ENCODE measurements at regions not wholly inside any gene's neighbourhood (a gene's known extent, or its start where the extent isn't known, plus 50 kb on each side); places are given as distances from the start of the nearest gene placed in this dataset.
"Not testable (repeated sequence)": the region's sequence is repeated elsewhere in the genome, so short reads cannot be mapped to it uniquely, and the experiment has no call there.

GRCh38 chr2:19649142-19649541 lies 252.6 kb downstream of the TTC32 start:
- DNase-seq = peak; percentile 60

DNA sequence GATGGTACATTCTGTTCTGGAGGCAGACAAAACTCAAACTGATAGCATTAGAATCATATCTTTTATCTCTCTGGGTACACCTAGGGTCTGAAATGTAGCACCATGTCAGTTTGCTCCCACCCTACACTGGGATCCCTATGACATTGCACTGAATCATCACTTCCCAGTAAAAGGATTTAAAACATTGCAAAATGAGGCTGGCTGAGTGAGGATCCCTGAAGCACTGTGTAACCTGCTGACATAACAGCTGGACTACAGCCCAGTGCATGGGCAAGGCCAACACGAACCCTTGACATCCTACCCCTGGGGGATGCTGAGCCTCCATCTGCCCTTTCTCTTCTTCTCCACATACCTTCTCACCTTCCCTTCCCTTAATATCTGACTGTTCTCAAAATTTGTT lies 253.2 kb downstream of the TTC32 start:
- peak; percentile 72 for DNase-seq

GRCh38 chr2:19646987-19647386 lies 254.8 kb downstream of the TTC32 start:
- DNase-seq = no peak

GRCh38 chr2:19644763-19645162 lies 257.0 kb downstream of the TTC32 start:
- DNase-seq = no peak

DNA sequence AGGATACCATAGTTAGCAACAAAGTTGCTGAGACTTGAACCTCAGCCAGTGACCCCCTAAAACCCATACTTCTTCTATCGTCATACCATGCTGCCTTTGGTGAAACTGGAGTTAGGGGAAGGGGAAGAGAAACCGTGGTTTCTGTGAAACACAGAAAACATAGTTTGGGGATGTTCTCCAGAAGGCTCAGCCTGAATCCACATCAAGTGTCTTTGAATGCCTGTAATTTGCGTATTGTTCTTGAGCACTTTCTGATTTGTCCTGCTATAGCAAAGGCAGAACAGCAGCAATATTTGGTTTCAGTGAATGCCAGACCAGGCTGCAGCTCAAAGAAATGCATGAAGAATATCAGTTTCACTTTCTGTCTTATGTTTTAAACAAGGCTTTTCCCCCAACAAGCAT lies 258.7 kb downstream of the TTC32 start:
- no peak for DNase-seq

GRCh38 chr2:19642501-19642900 lies 259.3 kb downstream of the TTC32 start:
- no peak for DNase-seq

DNA sequence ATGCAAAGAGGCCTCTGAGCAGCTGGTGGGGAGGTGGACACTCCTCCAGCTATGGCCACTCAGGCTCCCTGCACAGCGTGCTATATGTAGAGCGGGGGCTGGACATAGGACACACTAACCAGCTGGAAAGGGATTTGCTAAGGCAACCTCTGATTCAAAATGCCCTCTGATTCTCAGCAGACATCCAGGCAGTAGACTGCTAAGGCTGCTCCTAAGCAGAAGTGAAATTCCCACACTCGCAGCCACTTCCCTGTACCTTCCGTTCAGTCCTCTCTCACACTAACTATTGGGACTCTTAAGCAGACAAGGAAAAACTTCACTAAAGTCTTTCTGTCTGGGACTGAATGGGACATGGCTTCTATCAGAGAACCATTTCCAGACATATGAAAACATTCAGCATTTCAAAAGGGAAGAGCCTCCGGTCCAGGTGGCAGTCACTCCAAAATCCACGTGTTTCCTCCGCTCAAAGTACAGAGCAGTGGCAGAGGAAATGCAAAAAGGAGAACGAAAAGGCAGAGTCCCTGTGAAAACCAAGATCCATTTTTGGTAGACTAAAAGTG lies 265.8 kb downstream of the TTC32 start:
- DNase-seq = no peak

- peak; percentile 50 for DNase-seq
Measured at GRCh38 chr2:19632403-19632991, 269.3 kb downstream of the TTC32 start.

DNA sequence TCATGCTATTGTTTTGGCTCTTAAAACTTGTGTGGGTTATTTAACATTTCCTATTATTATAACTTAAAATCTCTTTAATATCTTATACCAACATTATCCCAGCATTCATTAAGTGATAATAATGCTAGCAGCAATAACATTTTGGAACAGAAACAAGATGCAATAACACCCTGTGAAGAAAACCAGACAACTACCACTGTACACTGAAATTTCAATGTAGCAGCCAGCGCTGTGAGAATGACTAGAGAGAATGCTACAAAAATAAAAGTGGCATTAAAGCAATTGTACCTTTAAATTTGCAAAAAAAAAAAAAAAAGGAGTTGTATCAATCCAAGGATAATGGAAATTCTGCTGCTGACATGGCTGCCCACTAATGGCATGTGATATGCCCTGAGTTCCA lies 269.9 kb downstream of the TTC32 start:
- DNase-seq = no peak

DNA sequence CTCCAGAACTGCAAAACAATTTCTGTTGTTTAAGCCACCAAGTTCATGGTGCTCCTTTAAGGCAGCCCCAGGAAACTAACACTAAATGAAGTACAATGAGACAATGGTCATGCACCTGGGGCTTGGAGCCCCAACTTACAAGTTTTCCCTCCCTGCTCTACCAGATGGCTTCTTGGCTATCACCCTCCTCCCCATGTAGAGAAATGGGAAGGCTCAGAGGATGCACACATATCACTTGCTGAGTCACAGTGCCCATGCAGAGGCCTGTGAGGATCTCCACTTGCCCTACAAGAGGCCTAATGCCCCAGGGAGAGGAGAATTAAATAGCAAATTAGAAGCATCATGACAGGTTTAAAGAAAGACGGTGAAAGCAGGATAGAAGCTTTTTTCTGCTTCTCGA lies 270.9 kb downstream of the TTC32 start:
- no peak for DNase-seq

DNA sequence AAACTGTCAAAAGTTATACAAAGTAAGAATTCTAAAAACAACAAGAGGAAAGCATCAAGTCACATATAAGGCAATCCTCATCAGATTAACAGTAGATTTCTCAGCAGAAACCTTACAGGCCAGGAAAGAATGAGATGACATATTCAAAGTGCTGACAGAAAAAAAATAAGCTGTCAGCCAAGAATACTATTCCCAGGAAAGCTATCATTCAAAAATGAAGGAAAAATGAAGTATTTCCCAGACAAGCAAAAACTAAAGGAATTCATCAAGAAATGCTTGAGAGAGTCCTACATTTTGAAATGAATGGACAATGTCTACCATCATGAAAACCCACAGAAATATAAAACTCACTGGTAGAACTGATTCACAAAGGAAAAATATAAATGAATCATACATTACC lies 268.9 kb upstream of the OSR1 start:
- DNase-seq = no peak

- DNase-seq = peak; percentile 81
Measured at GRCh38 chr2:19623488-19623887, 265.1 kb upstream of the OSR1 start.

GRCh38 chr2:19617257-19617848 lies 258.9 kb upstream of the OSR1 start:
- no peak for DNase-seq

DNA sequence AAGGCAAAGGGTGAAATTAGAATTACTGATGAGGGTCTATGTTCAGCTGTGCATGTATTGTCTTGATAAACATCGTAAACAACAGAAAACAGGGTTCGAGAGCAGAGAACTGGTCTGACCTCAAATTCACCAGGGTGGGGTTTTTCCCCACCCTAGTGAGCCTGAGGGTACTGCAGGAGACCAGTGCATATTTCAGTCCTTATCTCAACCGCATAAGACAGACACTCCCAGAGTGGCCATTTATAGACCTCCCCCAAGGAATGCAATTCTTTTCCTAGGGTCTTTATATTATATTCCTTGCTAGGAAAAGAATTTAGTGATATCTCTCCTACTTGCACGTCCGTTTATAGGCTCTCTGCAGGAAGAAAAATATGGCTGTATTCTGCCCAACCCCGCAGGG lies 257.0 kb upstream of the OSR1 start:
- not testable (repeated sequence) for DNase-seq

DNA sequence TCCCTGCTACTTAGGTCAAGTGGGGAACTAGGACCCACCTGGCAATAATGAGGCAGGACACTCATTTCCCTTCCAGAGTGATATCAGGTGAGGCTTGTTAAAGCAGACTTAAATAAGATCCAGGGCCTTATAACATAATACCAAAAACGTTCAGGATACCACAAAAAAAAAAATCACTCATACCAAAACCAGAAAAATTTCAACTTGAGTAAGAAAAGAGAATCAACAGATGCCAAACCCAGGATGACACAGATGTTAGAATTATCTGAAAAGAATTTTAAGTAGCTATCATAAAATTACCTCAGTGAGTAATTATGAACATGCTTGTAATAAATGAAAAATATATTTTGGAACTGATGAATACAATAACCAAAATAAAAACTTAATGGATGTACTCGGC lies 255.6 kb upstream of the OSR1 start:
- peak; percentile 80 for DNase-seq

DNA sequence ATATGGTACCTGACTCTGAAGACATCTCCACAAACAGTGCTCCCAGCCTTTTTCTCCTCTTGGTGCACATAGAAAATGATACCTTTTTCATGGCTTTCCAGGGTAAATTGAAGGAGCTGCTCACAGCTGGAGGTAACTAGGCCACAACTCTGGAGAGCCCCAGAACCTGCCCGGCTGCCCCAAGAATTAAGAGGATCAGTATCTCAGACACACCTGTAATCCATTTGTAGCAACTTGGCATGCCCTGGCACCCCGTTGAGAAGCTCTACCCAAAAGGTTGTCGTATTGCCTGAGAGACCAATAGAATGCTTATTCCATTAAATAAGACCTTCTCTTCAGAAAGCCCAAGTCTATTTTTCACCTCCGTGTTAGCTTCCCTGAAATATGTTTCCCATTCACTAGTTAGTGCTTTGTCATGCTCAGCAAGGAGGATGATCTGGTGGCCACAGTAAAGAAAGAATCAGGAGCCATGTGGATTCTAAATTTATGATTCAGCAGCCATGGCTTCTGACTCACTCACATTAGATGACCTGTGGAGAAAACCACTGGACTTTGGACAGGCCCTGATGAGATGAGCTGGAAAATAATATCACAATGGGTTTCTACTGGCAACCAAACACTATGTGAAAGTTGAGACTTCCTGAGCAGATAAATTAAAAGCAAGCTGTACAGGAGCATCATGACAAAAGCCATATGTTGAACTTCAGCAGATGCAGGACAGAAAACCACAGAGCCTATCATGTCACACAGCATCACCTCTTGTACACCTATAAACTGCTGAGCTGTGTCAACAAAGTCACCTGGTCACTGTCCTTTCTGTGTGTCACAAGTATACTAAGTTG lies 253.3 kb upstream of the OSR1 start:
- peak; percentile 97 for DNase-seq

DNA sequence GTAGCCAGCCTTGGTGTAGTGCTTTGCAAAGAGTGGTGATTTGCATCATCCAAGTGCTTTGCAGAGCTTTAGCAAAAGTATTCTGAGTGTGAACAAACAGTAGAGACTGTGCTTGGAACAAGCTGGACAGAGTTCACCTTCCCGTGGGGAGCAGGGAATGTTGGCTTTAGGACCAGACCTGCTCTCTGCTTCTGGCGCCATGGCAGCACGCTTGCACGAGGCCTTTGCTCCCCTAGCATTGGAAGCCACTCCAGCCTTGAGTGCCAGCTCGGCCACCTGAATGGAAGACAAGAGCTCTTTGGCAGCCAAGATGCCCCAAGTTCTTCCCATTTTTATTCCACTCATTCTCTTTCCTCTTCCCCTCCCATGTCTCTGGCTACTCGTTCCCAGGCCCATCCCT lies 250.8 kb upstream of the OSR1 start:
- no peak for DNase-seq

- DNase-seq = peak; percentile 87
Measured at GRCh38 chr2:19607931-19608771, 249.7 kb upstream of the OSR1 start.

DNA sequence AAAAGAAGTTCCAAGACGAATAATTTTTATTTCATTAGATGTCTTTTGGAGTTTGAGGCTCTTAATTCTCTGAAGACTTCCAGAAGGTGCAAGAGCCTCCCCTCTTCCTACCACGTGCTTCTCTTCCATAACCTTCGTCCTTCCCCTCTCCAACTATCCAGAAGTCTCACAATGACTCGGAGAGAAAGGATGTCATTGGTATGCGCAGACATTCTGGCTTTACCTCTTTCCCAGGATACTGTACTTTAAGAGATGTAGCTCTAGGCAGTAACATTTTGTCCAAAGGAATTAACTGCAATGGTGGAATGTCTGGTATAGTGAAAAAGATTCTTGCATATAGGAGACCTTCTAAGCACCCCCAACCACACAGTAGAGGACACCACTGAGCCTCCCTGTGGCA lies 249.0 kb upstream of the OSR1 start:
- peak; percentile 70 for DNase-seq

GRCh38 chr2:19600982-19601381 lies 242.6 kb upstream of the OSR1 start:
- no peak for DNase-seq

GRCh38 chr2:19600506-19600905 lies 242.1 kb upstream of the OSR1 start:
- DNase-seq = no peak

- no peak for DNase-seq
Measured at GRCh38 chr2:19598971-19599370, 240.5 kb upstream of the OSR1 start.

GRCh38 chr2:19592197-19592596 lies 233.8 kb upstream of the OSR1 start:
- no peak for DNase-seq

All from fibroblast of skin of abdomen (primary cell).